Stomach (tissue), 8 donors: ENCODE measurements at regions not wholly inside any gene's neighbourhood (a gene's known extent, or its start where the extent isn't known, plus 50 kb on each side); places are given as distances from the start of the nearest gene placed in this dataset.

ENCODE experiments used
- DNase-seq, 2 donors: peaks; one replicate each; pipeline versions ENCODE4 v3.0.0 to v3.0.0-alpha.2; 2013 to 2019
- H3K27ac ChIP-seq, 5 donors: fragments of 200-600 bp in 4 of 5; sonication (generic) in 4 of 5; one replicate each; pipeline ENCODE4 v1.5.1; 2013 to 2019; ENCODE audit warnings: mild to moderate bottlenecking in 1 of 5, moderate library complexity in 1 of 5
- H3K27me3 ChIP-seq, 3 donors: fragments of 200-600 bp; sonication (generic); one replicate each; pipeline ENCODE4 v1.5.1; 2017 to 2019; ENCODE audit warnings: mixed run types in 1 of 3
- H3K36me3 ChIP-seq, 4 donors: fragments of 200-600 bp; sonication (generic); 1 replicate in 3 of 4; 2 replicates in 1 of 4; pipeline ENCODE4 v1.5.1; 2016 to 2019
- H3K4me1 ChIP-seq, 4 donors: fragments of 200-600 bp; sonication (generic); one replicate each; pipeline ENCODE4 v1.5.1; 2016 to 2019
- H3K4me3 ChIP-seq, 4 donors: fragments of 200-600 bp; sonication (generic) in 3 of 4; one replicate each; pipeline ENCODE4 v1.5.1; 2016 to 2019; ENCODE audit warnings: mild to moderate bottlenecking in 1 of 4
- H3K9me3 ChIP-seq, 4 donors: fragments of 200-600 bp; sonication (generic); one replicate each; pipeline ENCODE4 v1.5.1; 2016 to 2019
- CTCF ChIP-seq, 7 experiments: fragments of 450-650 bp in 4 of 7; fragments of 200-600 bp in 3 of 7; sonication (generic) in 3 of 7; IDR thresholded peaks; one replicate each; pipeline ENCODE4 v1.5.1; 2016 to 2019; ENCODE audit warnings: antibody characterized with exemption in 7 of 7, control low read depth in 2 of 7, mild to moderate bottlenecking in 1 of 7
- EP300 ChIP-seq: sonication (generic); formaldehyde crosslinking; IDR thresholded peaks from one replicate; pipeline ENCODE4 v1.6.1; 2017; ENCODE audit warnings: antibody characterized with exemption
- POLR2A ChIP-seq, 4 donors: fragments of 450-650 bp; IDR thresholded peaks; one replicate each; pipeline ENCODE4 v1.6.1; 2016; ENCODE audit warnings: antibody characterized with exemption in 4 of 4, control low read depth in 2 of 4, mild to moderate bottlenecking in 1 of 4, moderate library complexity in 1 of 4
- POLR2AphosphoS5 ChIP-seq, 3 donors: sonication (generic); formaldehyde crosslinking; IDR thresholded peaks; one replicate each; pipeline ENCODE4 v1.6.1; 2016; ENCODE audit warnings: antibody characterized with exemption in 3 of 3
- WGBS, 5 donors: extraction: QIAGEN DNeasy Blood & Tissue Kit in 3 of 5; methylation state at CpG; one replicate each; pipeline versions ENCODE4 v1.1.5 to v1.1.7; 2013 to 2018; 5-methylcytosine and 5-hydroxymethylcytosine counted together
- intact Hi-C: fragments of 100-400 bp; cut with DNase I; formaldehyde crosslinking; loops from one replicate; pipeline ENCODE4 v1.15.1; 2023; ENCODE audit warnings: low total_unique reads
- donor health status: healthy with polysubstance abuse.
- donor health status: Bipolar disorder and iron deficiency.
- donor health status: healthy.

- Histone ChIP-seq H3K4me1 (no peaks in the 10 kb centered on the region), H3K4me3 (no peak overlapping the region), H3K27ac (no peak overlapping the region), H3K36me3 (no peaks in the 10 kb centered on the region), H3K9me3 (peaks cover 0 to under 1% (median 0%) of the 10 kb centered on the region in 4 donors), H3K27me3 (no peaks in the 10 kb centered on the region)
- no peak for DNase-seq
- intact Hi-C loops: no loop called here
- no peak for TF ChIP-seq CTCF (IDR thresholded peaks at IDR 0.05)
- no peak for TF ChIP-seq POLR2AphosphoS5 (IDR thresholded peaks at IDR 0.05)
- TF ChIP-seq POLR2A (IDR thresholded peaks at IDR 0.05): no peak
- no peak for TF ChIP-seq EP300
- WGBS, 5 donors: 39 to 67% (median 52%) methylated on average over 4 of the region's 4 CpGs
These were observed 613.5 kb downstream of the C6orf118 start for GRCh38 chr6:164695896-164696295.

GRCh38 chr6:164694386-164694785 lies 615.0 kb downstream of the C6orf118 start:
- intact Hi-C loops: no loop called here
- no peak overlapping the region for H3K4me3 ChIP-seq
- DNase-seq: no peak
- no peaks in the 10 kb centered on the region for H3K36me3 ChIP-seq
- no peaks in the 10 kb centered on the region for H3K4me1 ChIP-seq
- H3K27me3 ChIP-seq: no peaks in the 10 kb centered on the region
- WGBS, 5 donors: 76 to 87% (median 81%) methylated on average over 3 of the region's 3 CpGs
- H3K9me3 ChIP-seq: peaks cover 0 to 4% (median 0%) of the 10 kb centered on the region in 4 donors
- no peak for TF ChIP-seq POLR2A (IDR thresholded peaks at IDR 0.05)
- TF ChIP-seq EP300: no peak
- no peak for TF ChIP-seq CTCF (IDR thresholded peaks at IDR 0.05)
- TF ChIP-seq POLR2AphosphoS5 (IDR thresholded peaks at IDR 0.05): no peak
- no peak overlapping the region for H3K27ac ChIP-seq

- H3K9me3 ChIP-seq: peaks cover 0 to 4% (median 0%) of the 10 kb centered on the region in 4 donors
- 37 to 53% (median 45%) methylated on average over 4 of the region's 4 CpGs for WGBS, 5 donors
- no peaks in the 10 kb centered on the region for H3K27me3 ChIP-seq
- H3K4me3 ChIP-seq: no peak overlapping the region
- no peaks in the 10 kb centered on the region for H3K36me3 ChIP-seq
- no peak for TF ChIP-seq POLR2AphosphoS5 (IDR thresholded peaks at IDR 0.05)
- DNase-seq: peak in 1 of 2 donors; percentile 64
- intact Hi-C loops: no loop called here
- no peaks in the 10 kb centered on the region for H3K4me1 ChIP-seq
- H3K27ac ChIP-seq: no peak overlapping the region
These were observed 615.5 kb downstream of the C6orf118 start for GRCh38 chr6:164693944-164694343.

- Histone ChIP-seq H3K27me3 (no peaks in the 10 kb centered on the region), H3K4me1 (no peaks in the 10 kb centered on the region), H3K27ac (no peak overlapping the region), H3K36me3 (no peaks in the 10 kb centered on the region), H3K9me3 (peaks cover 0 to 4% (median 0%) of the 10 kb centered on the region in 4 donors), H3K4me3 (no peak overlapping the region)
- 48 to 61% (median 60%) methylated on average over 4 of the region's 4 CpGs for WGBS, 5 donors
- TF ChIP-seq CTCF (IDR thresholded peaks at IDR 0.05): no peak
- TF ChIP-seq EP300: no peak
- TF ChIP-seq POLR2AphosphoS5 (IDR thresholded peaks at IDR 0.05): no peak
- intact Hi-C loops: no loop called here
- DNase-seq: no peak
These were observed 616.5 kb downstream of the C6orf118 start for GRCh38 chr6:164692772-164693510.
